Esophagus muscularis mucosa (tissue), 4 donors: ENCODE measurements at regions not wholly inside any gene's neighbourhood (a gene's known extent, or its start where the extent isn't known, plus 50 kb on each side); places are given as distances from the start of the nearest gene placed in this dataset.

Experiments used
- DNase-seq: peaks from one replicate; pipeline ENCODE4 v3.0.0-alpha.2; 2017; ENCODE audit errors: extremely low spot score
- H3K27ac ChIP-seq, 4 donors: fragments of 200-600 bp; sonication (generic); replicated peaks in 1 of 4; 1 replicate in 3 of 4; 2 replicates in 1 of 4; pipeline ENCODE4 v1.5.1; 2016 to 2019; ENCODE audit warnings: mild to moderate bottlenecking in 1 of 4
- H3K27me3 ChIP-seq, 4 donors: fragments of 200-600 bp; sonication (generic); one replicate each; pipeline versions ENCODE4 v1.5.1 to v1.6.0; 2016 to 2019
- H3K36me3 ChIP-seq, 4 donors: fragments of 200-600 bp; sonication (generic); one replicate each; pipeline ENCODE4 v1.5.1; 2016 to 2019
- H3K4me1 ChIP-seq, 4 donors: fragments of 200-600 bp; sonication (generic); one replicate each; pipeline ENCODE4 v1.5.1; 2016 to 2019
- H3K4me3 ChIP-seq, 4 donors: fragments of 200-600 bp; sonication (generic); 1 replicate in 2 of 4; 2 replicates in 2 of 4; pipeline ENCODE4 v1.5.1; 2016 to 2019; ENCODE audit warnings: mild to moderate bottlenecking in 4 of 4, moderate library complexity in 1 of 4
- H3K9me3 ChIP-seq, 4 donors: fragments of 200-600 bp; sonication (generic); 1 replicate in 3 of 4; 2 replicates in 1 of 4; pipeline ENCODE4 v1.5.1; 2016 to 2019
- CTCF ChIP-seq, 3 experiments: fragments of 200-600 bp in 2 of 3; fragments of 450-650 bp in 1 of 3; sonication (generic) in 2 of 3; IDR thresholded peaks; one replicate each; pipeline ENCODE4 v1.5.1; 2017 to 2019; ENCODE audit warnings: antibody characterized with exemption in 3 of 3, mild to moderate bottlenecking in 2 of 3, moderate library complexity in 1 of 3
- EP300 ChIP-seq: sonication (generic); formaldehyde crosslinking; IDR thresholded peaks from one replicate; pipeline ENCODE4 v1.6.1; 2017; ENCODE audit warnings: antibody characterized with exemption
- POLR2A ChIP-seq: fragments of 450-650 bp; IDR thresholded peaks from one replicate; pipeline ENCODE4 v1.6.1; 2017; ENCODE audit warnings: antibody characterized with exemption, moderate library complexity, mild to moderate bottlenecking, low read depth
- POLR2AphosphoS5 ChIP-seq, 2 donors: sonication (generic); formaldehyde crosslinking; IDR thresholded peaks; one replicate each; pipeline ENCODE4 v1.6.1; 2017; ENCODE audit warnings: antibody characterized with exemption in 2 of 2
- WGBS: methylation state at CpG from one replicate; pipeline ENCODE4 v1.1.5; 2018; 5-methylcytosine and 5-hydroxymethylcytosine counted together
- intact Hi-C: fragments of 100-400 bp; cut with DNase I; formaldehyde crosslinking; loops from one replicate; pipeline ENCODE4 v1.15.1; 2023

- intact Hi-C loops, result no loop called here
- Histone ChIP-seq H3K4me1 (no peaks in the 10 kb centered on the region), H3K36me3 (no peaks in the 10 kb centered on the region), H3K4me3 (no peak overlapping the region), H3K27me3 (no peaks in the 10 kb centered on the region), H3K27ac (no peak overlapping the region), H3K9me3 (no peaks in the 10 kb centered on the region)
- 97% methylated on average over 2 of the region's 2 CpGs for WGBS
- peak; percentile 45 for DNase-seq
- TF ChIP-seq POLR2A, result no peak
Measured at GRCh38 chr3:159904911-159905310, 83.7 kb upstream of the IL12A start.

- Histone ChIP-seq H3K4me1 (peaks cover 0 to 3% (median 0%) of the 10 kb centered on the region in 4 donors), H3K36me3 (no peaks in the 10 kb centered on the region), H3K9me3 (no peaks in the 10 kb centered on the region), H3K27ac (no peak overlapping the region), H3K27me3 (no peaks in the 10 kb centered on the region), H3K4me3 (no peak overlapping the region)
- TF ChIP-seq POLR2AphosphoS5 (IDR thresholded peaks at IDR 0.05), result no peak
- TF ChIP-seq CTCF (IDR thresholded peaks at IDR 0.05), result no peak
- TF ChIP-seq POLR2A, result no peak
- intact Hi-C loops, result no loop called here
- 83% methylated on average over 1 of the region's 1 CpG for WGBS
- DNase-seq, result no peak
Measured at GRCh38 chr3:159907828-159908227, 80.8 kb upstream of the IL12A start.

- no peaks in the 10 kb centered on the region for H3K9me3 ChIP-seq
- H3K4me3 ChIP-seq, result peak overlapping the region; percentile 28 to 46 (median 32)
- H3K4me1 ChIP-seq, result peaks cover 0 to 3% (median 0%) of the 10 kb centered on the region in 4 donors
- no peaks in the 10 kb centered on the region for H3K36me3 ChIP-seq
- DNase-seq, result peak; percentile 64
- WGBS, result 59% methylated on average over 7 of the region's 7 CpGs
- H3K27ac ChIP-seq, result peak overlapping the region in 2 of 4 donors; percentile 24 to 35
- TF ChIP-seq CTCF (IDR thresholded peaks at IDR 0.05) (no peak), EP300 (no peak), POLR2AphosphoS5 (IDR thresholded peaks at IDR 0.05) (no peak)
- intact Hi-C loops, result no loop called here
- H3K27me3 ChIP-seq, result no peaks in the 10 kb centered on the region
Measured at GRCh38 chr3:159910991-159911663, 77.5 kb upstream of the IL12A start.

GRCh38 chr3:159911664-159912037 lies 77.0 kb upstream of the IL12A start:
- peak overlapping the region in 2 of 4 donors; percentile 24 to 35 for H3K27ac ChIP-seq
- DNase-seq, result peak; percentile 77
- peaks cover 0 to 3% (median 0%) of the 10 kb centered on the region in 4 donors for H3K4me1 ChIP-seq
- intact Hi-C loops, result no loop called here
- peak overlapping the region; percentile 28 to 46 (median 32) for H3K4me3 ChIP-seq
- TF ChIP-seq CTCF (IDR thresholded peaks at IDR 0.05) (no peak), EP300 (no peak), POLR2AphosphoS5 (IDR thresholded peaks at IDR 0.05) (no peak), POLR2A (no peak)
- no peaks in the 10 kb centered on the region for H3K27me3 ChIP-seq
- 94% methylated on average over 2 of the region's 2 CpGs for WGBS
- H3K36me3 ChIP-seq, result no peaks in the 10 kb centered on the region
- H3K9me3 ChIP-seq, result no peaks in the 10 kb centered on the region

- peak; percentile 50 for DNase-seq
- Histone ChIP-seq H3K27ac (no peak overlapping the region), H3K36me3 (no peaks in the 10 kb centered on the region), H3K4me1 (peaks cover 0 to 3% (median 0%) of the 10 kb centered on the region in 4 donors), H3K27me3 (no peaks in the 10 kb centered on the region), H3K9me3 (no peaks in the 10 kb centered on the region), H3K4me3 (no peak overlapping the region)
- TF ChIP-seq POLR2AphosphoS5 (IDR thresholded peaks at IDR 0.05) (no peak), EP300 (no peak), POLR2A (no peak), CTCF (IDR thresholded peaks at IDR 0.05) (no peak)
- intact Hi-C loops, result no loop called here
- WGBS, result 94% methylated on average over 1 of the region's 1 CpG
Measured at GRCh38 chr3:159913712-159914414, 74.8 kb upstream of the IL12A start.
